AG20443 (cell line): ENCODE measurements at regions not wholly inside any gene's neighbourhood (a gene's known extent, or its start where the extent isn't known, plus 50 kb on each side); places are given as distances from the start of the nearest gene placed in this dataset.
A peak's percentile ranks its signal among the peaks of the same experiment; 100 is the strongest.

Experiments used
- DNase-seq: peaks from one replicate; pipeline ENCODE4 v3.0.0; 2012; ENCODE audit warnings: low spot score, mixed read lengths

DNA sequence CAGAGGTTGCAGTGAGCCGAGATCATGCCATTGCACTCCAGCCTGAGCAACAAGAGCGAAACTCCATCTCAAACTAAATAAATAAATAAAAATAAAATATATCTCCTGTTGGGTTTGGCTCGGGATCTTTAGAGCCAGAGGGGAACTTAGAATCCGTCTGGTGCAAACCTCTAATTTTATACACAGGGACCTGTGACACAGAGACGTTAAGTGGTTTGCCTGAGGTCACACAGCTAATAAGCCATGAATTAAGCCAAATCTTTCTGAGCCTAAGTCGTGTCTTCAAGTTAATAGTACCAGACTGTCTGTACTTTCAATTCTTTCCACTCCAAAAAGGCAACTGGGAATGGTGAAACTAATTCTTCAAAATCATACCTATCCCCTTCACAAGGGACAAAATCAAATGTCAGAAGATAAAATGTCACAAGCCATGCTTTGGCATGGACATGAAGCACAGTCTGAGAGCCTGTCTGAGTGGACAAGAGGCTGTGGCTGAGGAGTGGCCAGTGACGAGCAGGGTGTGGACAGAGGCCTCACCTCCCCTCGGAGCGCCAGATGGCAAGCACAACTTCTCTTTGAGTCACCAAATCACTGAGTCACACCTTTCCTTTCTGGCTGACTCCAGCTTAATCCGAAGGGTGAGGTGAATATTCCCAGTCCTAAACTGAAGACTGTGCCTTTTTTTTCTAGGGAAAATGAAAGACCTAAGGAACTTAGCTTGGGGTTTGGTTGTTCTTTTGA is 177.4 kb downstream of the TFAP2A start:
- peak; percentile 76 for DNase-seq

DNA sequence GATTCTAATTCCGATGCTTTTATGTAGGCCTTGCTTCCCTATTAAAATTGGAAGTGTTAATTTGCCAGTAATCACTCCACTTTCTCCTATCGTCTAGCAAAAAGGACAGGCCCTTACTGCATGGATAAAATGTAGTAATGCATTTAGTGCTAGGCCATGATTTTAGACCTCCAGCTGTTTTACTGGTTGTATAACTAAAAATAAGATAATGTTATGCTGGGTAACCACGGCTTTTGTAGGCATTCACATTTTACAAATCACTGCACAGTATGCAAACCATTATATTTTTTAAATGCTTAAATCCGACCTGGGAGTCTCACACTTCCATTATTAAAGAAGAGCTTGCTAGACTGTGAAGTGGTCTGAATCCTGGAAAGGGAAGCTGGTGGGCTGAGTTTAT is 179.5 kb downstream of the TFAP2A start:
- DNase-seq, result no peak

DNA sequence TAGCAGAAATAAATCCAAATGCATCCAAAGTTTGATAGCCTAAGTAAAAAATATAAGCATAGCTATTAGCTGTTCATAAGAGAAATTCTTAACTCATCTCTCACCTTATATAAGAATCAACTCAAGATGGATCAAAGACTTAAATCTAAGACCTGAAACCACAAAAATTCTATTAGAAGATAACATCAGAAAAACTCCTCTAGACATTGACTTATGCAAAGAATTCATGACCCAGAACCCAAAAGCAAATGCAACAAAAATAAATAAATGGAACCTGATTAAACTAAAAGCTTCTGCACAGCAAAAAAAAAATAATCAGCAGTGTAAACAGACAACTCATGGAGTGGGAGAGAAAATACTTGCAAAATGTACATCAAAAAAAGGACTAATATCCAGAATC is 184.3 kb downstream of the TFAP2A start:
- DNase-seq, result no peak

DNA sequence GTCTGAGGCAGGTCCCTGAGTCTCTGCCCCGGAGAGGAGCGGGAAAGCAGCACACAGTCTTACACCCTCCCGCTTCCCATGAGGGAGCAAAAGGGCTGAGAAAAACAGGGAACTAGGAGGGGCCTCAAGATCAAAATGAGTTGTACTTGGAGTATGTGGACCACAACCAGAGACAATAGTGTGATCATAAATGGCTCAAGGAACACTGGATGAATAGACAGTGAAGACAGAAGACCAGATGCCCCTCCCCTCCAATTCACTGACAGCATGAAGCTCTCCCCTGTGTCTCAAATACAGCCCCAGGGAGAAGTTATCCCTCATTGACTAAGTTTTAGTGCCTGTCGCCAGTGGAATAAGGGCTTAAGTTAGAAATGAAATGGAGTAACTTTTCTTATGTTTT is 191.0 kb downstream of the TFAP2A start:
- no peak for DNase-seq

DNA sequence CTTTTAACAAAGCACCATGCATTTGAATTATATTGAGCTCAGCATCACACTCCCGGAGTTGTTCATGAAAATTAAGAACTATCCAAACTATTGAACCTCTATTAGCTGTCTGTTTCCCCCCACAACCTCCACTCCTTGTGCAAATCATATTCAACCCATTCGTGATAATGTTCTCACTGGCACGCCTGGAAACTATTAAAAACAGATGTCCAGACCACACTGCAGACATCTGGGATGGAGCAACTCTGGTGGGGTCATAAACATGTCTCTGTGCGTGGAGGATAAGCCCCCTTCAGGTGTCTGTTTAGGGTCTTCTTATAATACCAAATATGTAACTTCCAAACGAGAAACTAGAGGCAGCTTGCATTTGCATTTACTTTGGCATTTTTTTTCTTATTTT is 193.7 kb downstream of the TFAP2A start:
- no peak for DNase-seq

DNA sequence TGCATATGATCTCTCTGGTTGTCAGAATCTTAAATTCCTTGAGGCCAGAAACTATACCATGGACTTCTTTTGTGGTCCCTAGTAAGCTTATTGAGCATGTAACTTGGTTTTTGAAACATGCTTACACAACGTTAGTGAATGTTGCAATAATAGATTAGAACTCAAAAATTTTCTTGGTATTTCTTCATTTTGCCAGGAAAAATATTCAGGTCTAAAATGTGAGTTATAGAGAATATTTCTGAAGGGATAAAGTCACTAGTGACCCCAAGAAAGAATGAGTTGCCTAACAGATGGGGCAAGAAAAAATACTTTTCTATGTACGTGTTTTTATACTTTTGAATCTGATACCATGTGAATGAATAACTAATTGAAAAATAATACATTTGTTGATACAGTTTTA is 195.4 kb downstream of the TFAP2A start:
- no peak for DNase-seq

DNA sequence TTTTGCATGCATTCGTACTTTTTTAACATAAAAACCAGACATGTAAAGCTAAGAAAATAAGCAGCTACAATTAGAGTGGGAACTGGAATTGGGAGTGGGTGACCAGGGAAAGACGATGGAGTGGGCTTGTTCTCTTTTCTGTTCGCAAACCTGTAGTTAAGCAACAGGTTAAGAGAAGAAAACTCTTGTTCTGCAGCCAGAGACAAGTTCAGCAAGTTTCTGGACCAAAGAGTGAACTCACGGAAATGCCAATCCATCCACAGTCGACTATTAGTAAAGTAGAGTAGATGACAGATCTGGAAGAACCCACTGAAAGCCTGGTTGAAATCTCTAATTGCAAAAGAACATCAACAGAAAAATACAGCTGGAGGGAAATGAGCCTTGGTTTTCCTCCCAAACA is 197.8 kb downstream of the TFAP2A start:
- no peak for DNase-seq

DNA sequence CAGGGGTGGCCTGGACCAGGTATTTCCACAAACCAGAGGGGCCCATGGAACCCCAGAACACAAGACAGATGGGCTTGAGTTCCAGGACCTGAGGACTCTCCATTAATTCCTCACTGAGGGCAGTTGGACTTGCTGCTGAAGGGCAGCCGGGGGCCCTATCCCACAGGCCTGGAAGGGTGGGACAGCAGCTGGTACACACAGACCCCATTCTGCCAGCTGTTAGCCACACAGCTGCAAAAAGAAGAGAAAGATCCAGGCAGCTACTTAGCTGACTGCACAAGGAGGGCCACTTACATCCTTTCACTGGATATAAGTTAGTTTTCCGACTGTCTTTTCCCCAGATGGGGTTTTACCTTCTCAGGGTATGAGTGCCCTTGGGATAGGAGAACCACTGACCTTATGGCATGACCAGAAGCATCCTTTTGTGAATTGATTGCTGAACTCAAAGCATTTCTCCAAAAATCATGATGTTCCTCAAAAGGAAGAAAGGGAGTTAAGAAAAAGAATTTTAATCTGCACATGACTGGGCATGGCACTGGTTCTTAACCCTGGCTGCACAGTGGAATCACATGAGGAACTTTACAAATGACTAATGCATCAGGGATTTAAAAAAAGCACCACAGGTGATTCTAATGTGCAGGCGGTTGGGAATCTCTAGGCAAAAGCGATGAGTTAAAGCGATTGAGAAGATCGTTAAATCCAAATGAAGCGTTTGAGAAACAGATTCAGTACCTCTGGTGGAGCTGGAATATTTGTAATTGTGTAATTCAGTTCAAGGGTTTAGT is 199.4 kb downstream of the TFAP2A start:
- DNase-seq, result no peak

DNA sequence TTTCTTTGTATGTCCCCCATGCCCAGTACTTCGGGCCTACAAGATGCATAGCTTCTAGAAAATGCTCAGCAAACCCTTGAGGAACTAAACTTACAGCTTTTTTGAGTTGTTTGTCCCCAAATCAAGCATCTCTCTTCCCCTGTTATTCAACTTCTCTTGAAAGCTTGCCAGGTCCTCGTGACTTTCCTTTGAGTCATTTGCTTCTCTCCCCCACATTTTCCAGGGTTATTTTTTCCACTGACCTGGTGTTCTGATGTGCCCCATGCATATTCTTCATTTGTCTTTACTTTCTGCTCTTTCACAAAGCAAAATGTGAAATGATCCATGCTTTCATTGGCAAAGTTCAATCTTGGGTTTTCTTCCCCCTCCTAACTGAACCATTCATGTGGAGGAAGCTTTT is 204.8 kb downstream of the TFAP2A start:
- DNase-seq, result peak; percentile 28

DNA sequence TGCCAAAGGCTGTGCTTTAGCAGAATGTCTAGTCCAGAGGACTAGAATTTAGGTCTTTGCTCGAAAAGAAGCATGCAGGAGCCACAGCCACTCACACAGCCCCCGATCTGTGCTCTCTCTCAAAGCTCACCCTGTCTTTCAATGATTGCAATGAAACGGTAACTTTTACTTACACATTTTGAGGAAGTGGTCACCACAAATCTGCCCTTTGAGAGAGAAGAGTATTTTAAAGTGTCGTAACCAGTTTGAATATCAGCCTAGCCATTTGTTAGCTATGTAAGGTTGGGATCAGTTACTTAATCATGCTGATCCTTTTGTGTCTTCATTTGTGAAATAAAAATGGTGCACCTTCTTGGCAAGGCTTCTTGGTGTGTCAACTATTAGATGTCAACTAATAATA is 209.0 kb downstream of the TFAP2A start:
- no peak for DNase-seq

DNA sequence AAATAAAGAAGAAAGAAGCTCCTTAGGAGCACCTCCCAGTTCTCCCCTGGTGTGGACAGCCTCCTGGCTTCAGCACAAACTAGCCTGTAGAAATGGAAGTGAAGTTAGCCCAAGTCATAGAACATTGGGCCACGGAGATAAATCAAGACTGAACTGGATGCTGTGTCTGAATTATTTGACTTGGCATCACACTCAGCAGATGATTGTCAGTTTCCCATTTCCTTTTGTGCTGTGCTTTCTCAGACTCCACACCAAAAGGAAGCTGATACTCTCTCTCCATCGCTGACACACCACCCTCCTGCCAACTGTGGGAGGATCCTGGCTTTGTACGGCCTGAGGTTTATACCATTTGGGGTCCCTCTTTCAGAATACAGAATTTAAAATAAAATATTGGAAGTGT is 209.8 kb downstream of the TFAP2A start:
- no peak for DNase-seq

DNA sequence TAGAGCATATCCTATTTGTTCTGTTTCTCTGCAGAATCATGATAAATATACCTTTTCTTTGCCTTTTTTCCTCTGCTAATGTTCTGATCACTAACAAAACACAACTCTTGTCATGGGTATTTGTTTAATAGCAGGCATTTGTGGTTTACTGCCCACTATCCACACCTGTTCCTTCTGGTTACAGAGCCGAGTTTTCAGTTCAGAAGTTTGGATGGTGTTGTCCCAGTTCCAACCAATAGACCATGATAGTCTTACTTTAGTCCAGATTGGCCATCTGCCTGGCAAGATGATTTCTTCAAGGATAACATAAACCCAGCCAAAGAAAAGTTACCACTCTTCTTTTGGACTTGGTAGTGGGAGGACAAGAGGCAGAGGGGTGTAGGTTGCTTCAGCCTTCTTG is 211.2 kb downstream of the TFAP2A start:
- DNase-seq, result no peak

DNA sequence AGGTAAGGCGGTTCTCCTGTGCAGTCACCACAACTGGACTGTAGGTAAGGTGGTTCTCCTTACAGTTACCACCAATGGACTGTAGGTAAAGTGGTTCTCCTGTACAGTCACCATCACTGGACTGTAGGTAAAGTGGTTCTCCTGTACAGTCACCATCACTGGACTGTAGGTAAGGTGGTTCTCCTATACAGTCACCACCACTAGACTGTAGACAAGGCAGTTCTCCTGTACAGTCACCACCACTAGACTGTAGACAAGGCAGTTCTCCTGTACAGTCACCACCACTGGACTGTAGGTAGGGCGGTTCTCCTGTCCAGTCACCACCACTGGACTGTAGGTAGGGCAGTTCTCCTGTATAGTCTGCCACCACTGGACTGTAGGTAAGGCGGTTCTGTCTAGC is 212.3 kb downstream of the TFAP2A start:
- DNase-seq, result no peak

DNA sequence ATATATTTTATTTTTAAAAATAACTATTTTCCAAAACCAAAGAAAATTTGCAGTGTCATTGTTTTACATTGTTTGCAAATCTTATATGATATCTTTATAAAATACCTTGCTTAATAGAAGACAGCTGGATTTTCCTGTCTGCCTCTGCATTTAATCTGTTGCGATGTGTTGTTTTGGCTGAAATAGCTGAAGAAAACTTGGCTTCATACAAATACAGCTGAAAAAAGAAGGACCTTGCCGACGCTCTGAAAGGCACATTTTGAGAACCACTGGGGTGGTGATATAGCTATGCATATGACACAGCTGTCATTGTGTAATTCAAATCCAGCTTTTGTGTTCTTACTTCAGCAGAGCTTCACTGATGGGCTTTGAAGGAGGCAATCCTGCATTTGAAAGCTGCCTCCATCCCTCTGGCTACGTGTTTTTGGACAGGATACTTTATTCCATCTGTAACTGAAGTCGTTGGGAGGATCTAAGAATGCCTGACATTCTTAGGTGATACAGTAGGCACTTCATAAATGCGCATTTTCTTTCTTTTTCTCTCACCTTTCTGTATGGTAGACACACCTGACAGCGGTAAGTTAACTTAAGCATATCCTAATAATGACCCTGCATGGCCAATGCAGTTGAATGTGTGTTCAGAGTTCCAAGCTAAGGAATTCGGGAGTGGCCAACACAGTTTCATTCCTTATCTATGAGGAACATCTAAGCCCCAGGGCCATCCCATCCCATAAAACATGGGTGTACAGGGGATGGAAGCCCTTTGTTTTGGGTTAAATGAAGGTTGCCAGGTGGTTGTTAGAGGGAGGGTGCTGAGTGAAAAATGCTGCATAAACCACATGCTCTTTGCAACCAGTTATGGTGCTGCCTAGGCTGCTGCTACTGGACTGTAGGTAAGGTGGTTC is 213.0 kb downstream of the TFAP2A start:
- no peak for DNase-seq

DNA sequence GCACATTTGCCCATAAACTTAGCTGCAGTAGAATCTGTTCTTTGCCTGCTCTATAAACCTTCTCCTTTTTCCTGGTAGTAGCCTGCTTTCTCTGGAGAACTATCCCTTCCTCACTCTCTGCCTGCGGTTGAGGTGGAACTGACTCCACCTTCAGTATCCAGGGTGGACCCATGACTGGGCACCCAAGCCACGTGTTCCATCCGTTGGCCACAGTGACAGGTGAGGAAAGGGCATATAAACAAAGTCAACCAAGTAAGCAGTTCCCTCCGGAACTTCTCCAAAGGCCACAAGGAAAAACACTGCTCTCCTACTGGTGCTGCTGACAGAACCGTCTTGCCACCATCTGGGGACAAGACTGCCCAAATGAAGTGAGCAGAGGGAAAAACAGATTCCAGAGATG is 218.8 kb downstream of the TFAP2A start:
- no peak for DNase-seq

DNA sequence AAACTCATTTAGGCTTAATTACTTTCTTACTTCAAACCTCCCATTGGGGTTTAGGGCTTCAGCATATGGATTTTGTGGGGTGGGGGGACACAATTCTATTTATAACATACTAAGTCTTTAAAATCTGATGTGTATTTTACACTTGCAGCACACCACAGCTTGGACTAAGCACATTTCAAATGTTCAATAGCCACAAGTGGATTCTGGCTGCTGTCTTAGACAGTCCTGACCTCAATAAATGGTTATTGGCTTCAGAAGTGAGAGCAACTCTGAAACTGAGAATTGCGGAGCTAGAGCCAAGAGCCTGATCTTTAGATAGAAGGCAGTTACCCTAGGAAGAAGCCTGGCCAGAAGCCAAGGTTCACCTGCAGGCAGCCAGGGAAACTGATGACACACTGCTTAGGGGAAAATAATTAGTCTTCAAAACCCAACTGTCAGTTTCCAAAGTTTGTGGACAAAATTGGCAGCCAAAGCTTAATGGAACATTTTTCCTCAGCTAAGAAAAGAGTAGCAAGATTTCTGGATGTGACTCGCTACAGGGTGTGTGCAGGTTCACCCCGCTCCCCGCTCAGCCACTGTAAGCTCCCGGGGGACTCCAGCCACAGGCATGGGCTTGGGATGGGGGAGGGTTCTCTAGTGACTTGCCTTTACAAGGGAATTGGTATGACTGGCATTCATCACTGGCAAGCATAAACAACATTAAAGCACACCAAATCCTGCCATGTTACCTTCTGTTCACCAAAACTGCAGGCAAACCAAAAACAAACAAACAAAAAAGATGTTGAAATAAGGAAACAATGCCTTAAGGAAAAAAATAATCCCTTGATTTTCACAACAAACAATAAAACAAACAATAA is 219.8 kb downstream of the TFAP2A start:
- DNase-seq, result no peak

DNA sequence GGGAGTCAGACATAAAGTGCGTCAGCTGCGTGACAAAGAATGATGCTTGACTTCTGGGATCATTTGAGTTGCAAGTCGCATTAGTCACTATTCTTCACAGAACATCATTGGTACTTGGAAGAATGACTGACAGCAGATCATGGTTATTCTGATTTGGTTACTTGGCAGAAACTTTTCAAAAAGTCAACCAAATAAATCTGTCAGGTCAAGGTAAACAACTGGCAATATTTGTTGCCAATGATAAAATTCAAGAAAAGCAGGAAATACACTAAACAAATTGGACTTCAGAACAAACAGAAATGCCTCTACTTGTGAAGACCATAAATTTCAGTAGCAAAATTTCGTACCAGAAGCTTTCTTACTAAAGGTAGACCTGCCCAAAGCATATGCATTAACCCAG is 221.6 kb downstream of the TFAP2A start:
- no peak for DNase-seq

DNA sequence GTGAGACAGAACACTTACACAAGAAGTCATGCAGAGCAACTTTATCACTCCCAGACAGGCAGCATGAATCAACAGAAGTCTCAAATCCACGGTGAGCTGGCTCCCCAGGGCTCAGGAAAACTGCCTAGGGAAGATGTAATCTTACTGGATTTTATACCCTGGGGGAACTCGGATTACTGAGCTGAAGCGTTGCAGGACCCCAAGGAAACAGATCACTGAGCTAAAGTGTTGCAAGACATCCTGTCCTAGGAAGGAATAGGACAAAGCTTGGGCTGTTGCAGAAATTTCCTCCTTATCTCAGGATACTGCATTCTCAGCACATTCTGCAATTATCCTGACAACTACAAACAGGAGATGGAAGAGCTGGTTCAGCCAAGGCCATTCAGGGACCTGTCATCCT is 224.8 kb downstream of the TFAP2A start:
- DNase-seq, result no peak

DNA sequence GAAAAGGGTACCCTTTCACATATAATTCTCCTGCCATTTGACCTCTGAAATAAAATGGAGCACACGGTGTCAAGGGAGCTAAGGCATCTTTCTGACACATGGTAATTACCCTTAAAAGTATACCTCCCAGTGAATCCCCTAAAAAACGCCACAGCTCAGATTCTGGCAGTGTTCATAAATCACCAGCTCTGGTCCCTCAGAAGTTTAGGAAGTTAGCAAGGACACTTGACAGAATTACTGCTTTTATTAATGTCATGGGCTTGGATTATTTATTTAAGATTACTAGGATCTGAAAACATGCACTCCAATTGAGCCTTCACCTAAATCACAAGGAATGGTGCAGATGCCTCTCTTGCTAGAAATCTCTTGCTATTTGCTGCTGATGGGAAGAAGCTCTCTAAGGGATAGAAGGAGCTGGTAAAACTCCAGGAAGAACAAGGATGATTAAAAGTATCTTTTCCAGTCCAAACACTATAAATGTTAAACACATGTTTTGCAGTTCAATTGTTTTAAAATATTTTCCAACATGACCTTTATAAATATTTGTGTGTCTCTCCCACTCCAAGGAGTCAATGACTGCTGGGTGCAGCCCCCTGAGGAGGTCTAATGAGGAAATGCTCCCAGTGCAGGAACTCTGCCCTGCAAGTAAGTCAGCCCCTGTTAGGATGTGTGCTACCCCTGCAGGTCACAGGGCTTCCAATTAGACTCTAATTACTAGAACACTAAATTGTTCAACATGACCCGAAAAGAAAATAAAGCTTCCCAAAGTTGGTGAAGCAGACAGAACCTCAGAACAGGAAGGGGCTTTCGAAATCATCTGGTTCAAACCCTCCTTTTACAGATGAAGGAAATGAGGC is 230.3 kb downstream of the TFAP2A start:
- DNase-seq, result no peak

DNA sequence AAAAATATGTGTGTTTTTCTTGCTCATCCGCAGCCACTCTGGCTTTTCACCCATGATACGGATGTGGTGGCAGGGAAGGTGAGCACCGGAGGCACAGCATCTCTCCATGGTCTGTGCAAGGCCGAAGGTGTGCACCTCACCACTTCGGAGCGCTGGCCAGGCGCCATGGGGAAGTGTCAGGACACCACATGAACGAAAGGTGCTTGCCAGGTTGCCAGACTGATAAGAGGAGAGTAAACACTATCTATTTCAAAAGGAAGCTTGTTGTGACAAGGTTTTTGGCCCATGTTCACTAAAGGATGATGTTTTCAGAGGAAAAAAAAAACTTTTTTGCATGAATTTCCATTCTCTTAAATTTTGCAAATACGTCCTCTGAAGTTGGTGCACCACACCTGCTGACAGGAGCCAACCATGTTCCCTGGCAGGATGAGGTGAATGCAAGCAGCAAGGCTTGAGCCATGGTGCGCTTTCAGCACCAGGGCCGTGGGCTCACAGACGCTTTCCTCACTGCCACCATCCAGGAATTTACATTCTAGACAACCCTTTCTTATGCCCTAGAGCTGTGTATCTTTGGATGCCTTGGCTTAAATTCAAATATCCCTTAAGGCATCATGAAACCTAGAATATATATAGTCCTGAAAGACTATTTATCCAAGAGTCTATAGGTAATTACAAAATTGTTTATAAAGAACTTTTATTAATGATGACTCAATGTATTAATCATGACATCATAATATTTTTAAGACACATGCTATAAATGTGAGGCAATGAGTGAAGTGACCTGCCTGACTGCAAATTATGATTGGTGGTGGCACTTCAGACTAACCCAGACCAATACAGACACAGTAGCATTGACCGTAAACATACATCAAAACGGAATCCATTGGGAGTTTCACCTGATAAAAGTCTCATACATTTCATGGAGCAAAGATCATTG is 234.5 kb downstream of the TFAP2A start:
- no peak for DNase-seq
